Neural cell (in vitro differentiated cells): ENCODE measurements at regions not wholly inside any gene's neighbourhood (a gene's known extent, or its start where the extent isn't known, plus 50 kb on each side); places are given as distances from the start of the nearest gene placed in this dataset.

Source experiments
- H2AFZ ChIP-seq: fragments of 200-600, 300-800 bp; sonication (generic), shearing (Covaris generic); 2 replicates; pipeline ENCODE4 v1.6.0; 2014; ENCODE audit warnings: low read depth, mild to moderate bottlenecking, antibody characterized with exemption, low read length, moderate library complexity
- H3F3A ChIP-seq: fragments of 200-600 bp; shearing (Covaris generic); 2 replicates; pipeline ENCODE4 v1.6.1; 2016; ENCODE audit warnings: mild to moderate bottlenecking, moderate library complexity, mixed read lengths, antibody characterized with exemption, low read length; ENCODE audit not compliant: insufficient read depth, poor library complexity, severe bottlenecking
- H3K27ac ChIP-seq: fragments of 200-600, 300-800 bp; sonication (generic), shearing (Covaris generic); 2 replicates; pipeline ENCODE4 v1.5.1; 2014; ENCODE audit warnings: mild to moderate bottlenecking, low read length, moderate library complexity
- H3K27me3 ChIP-seq: fragments of 300-800, 200-600 bp; sonication (generic), shearing (Covaris generic); 2 replicates; pipeline ENCODE4 v1.6.0; 2014; ENCODE audit warnings: mild to moderate bottlenecking, low read depth, low read length, moderate library complexity; ENCODE audit not compliant: insufficient read depth
- H3K36me3 ChIP-seq: fragments of 300-800, 200-600 bp; sonication (generic), shearing (Covaris generic); 2 replicates; pipeline ENCODE4 v1.5.1; 2014; ENCODE audit warnings: mild to moderate bottlenecking, antibody characterized with exemption, low read length, moderate library complexity; ENCODE audit not compliant: insufficient read depth
- H3K4me2 ChIP-seq: fragments of 300-800, 200-600 bp; sonication (generic), shearing (Covaris generic); 2 replicates; pipeline ENCODE4 v1.6.0; 2014; ENCODE audit warnings: mild to moderate bottlenecking, low read length
- H3K4me3 ChIP-seq: fragments of 300-800, 200-600 bp; sonication (generic), shearing (Covaris generic); 2 replicates; pipeline ENCODE4 v1.5.1; 2014; ENCODE audit warnings: mild to moderate bottlenecking, low read length, moderate library complexity
- H3K79me2 ChIP-seq: fragments of 200-600 bp; shearing (Covaris generic); replicated peaks from 2 replicates; pipeline ENCODE4 v1.6.0; 2014; ENCODE audit warnings: mild to moderate bottlenecking, low read length, moderate library complexity; ENCODE audit not compliant: insufficient read depth
- H3K9ac ChIP-seq: fragments of 300-800, 200-600 bp; sonication (generic), shearing (Covaris generic); 2 replicates; pipeline ENCODE4 v1.6.1; 2016; ENCODE audit warnings: mild to moderate bottlenecking, low read length, mixed read lengths
- H3K9me2 ChIP-seq: fragments of 200-600 bp; shearing (Covaris generic); 2 replicates; pipeline ENCODE4 v1.6.1; 2016; ENCODE audit warnings: mild to moderate bottlenecking, low read length, mixed read lengths; ENCODE audit not compliant: insufficient read depth
- H3K9me3 ChIP-seq: fragments of 200-600, 300-800 bp; sonication (generic), shearing (Covaris generic); 2 replicates; pipeline ENCODE4 v1.6.1; 2016; ENCODE audit warnings: mild to moderate bottlenecking, mixed run types, low read length, moderate library complexity, mixed read lengths
- H4K20me1 ChIP-seq: fragments of 200-600 bp; shearing (Covaris generic); 2 replicates; pipeline ENCODE4 v1.6.1; 2016; ENCODE audit warnings: mild to moderate bottlenecking, mixed run types; ENCODE audit not compliant: insufficient read depth
- EP300 ChIP-seq: fragments of 450-650 bp; conservative IDR thresholded peaks from 2 replicates; pipeline ENCODE4 v1.6.1; 2014; ENCODE audit warnings: antibody characterized with exemption, mild to moderate bottlenecking, moderate library complexity; ENCODE audit not compliant: poor library complexity, severe bottlenecking
- EZH2 ChIP-seq: fragments of 200-600, 300-800 bp; shearing (Covaris generic), sonication (generic); IDR thresholded peaks from 2 replicates; pipeline ENCODE4 v1.6.1; 2014; ENCODE audit warnings: antibody characterized with exemption, low read length, borderline replicate concordance, mild to moderate bottlenecking; ENCODE audit not compliant: insufficient read depth, poor library complexity, severe bottlenecking
- MXI1 ChIP-seq: fragments of 450-650 bp; conservative IDR thresholded peaks from 2 replicates; pipeline ENCODE4 v1.6.1; 2014; ENCODE audit warnings: antibody characterized with exemption, mild to moderate bottlenecking; ENCODE audit not compliant: poor library complexity, severe bottlenecking
- POLR2AphosphoS5 ChIP-seq: IDR thresholded peaks from 2 replicates; pipeline ENCODE4 v1.6.1; 2012
- RAD21 ChIP-seq: fragments of 450-650 bp; conservative IDR thresholded peaks from 2 replicates; pipeline ENCODE4 v1.6.1; 2014; ENCODE audit warnings: antibody characterized with exemption, mild to moderate bottlenecking, moderate library complexity
- SMC3 ChIP-seq: fragments of 450-650 bp; conservative IDR thresholded peaks from 2 replicates; pipeline ENCODE4 v1.6.1; 2014; ENCODE audit warnings: antibody characterized with exemption, mild to moderate bottlenecking, moderate library complexity; ENCODE audit not compliant: poor library complexity
- TAF1 ChIP-seq: IDR thresholded peaks from 2 replicates; pipeline ENCODE4 v1.6.1; 2012; ENCODE audit warnings: low read depth
- TF ChIP-seq, protein P1 (sequence below): fragments of 450-650 bp; IDR thresholded peaks from 2 replicates; pipeline ENCODE4 v1.5.1; 2014; ENCODE audit warnings: antibody characterized with exemption, mild to moderate bottlenecking, moderate library complexity; ENCODE audit not compliant: poor library complexity, severe bottlenecking
- TF ChIP-seq, protein P2 (sequence below): IDR thresholded peaks from 2 replicates; pipeline ENCODE4 v1.6.1; 2012; ENCODE audit warnings: borderline replicate concordance

- H3K27ac ChIP-seq: no peak overlapping the region
- H3K9me2 ChIP-seq: no peaks in the 10 kb centered on the region
- H3K4me2 ChIP-seq: no peak overlapping the region
- no peaks in the 10 kb centered on the region for H3F3A ChIP-seq
- TF ChIP-seq RAD21: no peak
- no peak for TF ChIP-seq MXI1
- TF ChIP-seq, protein P1, sequence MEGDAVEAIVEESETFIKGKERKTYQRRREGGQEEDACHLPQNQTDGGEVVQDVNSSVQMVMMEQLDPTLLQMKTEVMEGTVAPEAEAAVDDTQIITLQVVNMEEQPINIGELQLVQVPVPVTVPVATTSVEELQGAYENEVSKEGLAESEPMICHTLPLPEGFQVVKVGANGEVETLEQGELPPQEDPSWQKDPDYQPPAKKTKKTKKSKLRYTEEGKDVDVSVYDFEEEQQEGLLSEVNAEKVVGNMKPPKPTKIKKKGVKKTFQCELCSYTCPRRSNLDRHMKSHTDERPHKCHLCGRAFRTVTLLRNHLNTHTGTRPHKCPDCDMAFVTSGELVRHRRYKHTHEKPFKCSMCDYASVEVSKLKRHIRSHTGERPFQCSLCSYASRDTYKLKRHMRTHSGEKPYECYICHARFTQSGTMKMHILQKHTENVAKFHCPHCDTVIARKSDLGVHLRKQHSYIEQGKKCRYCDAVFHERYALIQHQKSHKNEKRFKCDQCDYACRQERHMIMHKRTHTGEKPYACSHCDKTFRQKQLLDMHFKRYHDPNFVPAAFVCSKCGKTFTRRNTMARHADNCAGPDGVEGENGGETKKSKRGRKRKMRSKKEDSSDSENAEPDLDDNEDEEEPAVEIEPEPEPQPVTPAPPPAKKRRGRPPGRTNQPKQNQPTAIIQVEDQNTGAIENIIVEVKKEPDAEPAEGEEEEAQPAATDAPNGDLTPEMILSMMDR: no peak
- TF ChIP-seq POLR2AphosphoS5: no peak
- no peak for TF ChIP-seq EP300
- TF ChIP-seq SMC3: no peak
- TF ChIP-seq TAF1: no peak
- TF ChIP-seq EZH2: no peak
- TF ChIP-seq, protein P2, sequence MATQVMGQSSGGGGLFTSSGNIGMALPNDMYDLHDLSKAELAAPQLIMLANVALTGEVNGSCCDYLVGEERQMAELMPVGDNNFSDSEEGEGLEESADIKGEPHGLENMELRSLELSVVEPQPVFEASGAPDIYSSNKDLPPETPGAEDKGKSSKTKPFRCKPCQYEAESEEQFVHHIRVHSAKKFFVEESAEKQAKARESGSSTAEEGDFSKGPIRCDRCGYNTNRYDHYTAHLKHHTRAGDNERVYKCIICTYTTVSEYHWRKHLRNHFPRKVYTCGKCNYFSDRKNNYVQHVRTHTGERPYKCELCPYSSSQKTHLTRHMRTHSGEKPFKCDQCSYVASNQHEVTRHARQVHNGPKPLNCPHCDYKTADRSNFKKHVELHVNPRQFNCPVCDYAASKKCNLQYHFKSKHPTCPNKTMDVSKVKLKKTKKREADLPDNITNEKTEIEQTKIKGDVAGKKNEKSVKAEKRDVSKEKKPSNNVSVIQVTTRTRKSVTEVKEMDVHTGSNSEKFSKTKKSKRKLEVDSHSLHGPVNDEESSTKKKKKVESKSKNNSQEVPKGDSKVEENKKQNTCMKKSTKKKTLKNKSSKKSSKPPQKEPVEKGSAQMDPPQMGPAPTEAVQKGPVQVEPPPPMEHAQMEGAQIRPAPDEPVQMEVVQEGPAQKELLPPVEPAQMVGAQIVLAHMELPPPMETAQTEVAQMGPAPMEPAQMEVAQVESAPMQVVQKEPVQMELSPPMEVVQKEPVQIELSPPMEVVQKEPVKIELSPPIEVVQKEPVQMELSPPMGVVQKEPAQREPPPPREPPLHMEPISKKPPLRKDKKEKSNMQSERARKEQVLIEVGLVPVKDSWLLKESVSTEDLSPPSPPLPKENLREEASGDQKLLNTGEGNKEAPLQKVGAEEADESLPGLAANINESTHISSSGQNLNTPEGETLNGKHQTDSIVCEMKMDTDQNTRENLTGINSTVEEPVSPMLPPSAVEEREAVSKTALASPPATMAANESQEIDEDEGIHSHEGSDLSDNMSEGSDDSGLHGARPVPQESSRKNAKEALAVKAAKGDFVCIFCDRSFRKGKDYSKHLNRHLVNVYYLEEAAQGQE: no peak
- no peak overlapping the region for H3K4me3 ChIP-seq
- no peak overlapping the region for H2AFZ ChIP-seq
- no peak overlapping the region for H3K9ac ChIP-seq
- H3K9me3 ChIP-seq: no peaks in the 10 kb centered on the region
- no peaks in the 10 kb centered on the region for H3K27me3 ChIP-seq
- no peaks in the 10 kb centered on the region for H4K20me1 ChIP-seq
- H3K79me2 ChIP-seq: no peaks in the 10 kb centered on the region
- H3K36me3 ChIP-seq: no peaks in the 10 kb centered on the region
Observed at GRCh38 chr3:173238091-173238490, 97.1 kb upstream of the SPATA16 start.

DNA sequence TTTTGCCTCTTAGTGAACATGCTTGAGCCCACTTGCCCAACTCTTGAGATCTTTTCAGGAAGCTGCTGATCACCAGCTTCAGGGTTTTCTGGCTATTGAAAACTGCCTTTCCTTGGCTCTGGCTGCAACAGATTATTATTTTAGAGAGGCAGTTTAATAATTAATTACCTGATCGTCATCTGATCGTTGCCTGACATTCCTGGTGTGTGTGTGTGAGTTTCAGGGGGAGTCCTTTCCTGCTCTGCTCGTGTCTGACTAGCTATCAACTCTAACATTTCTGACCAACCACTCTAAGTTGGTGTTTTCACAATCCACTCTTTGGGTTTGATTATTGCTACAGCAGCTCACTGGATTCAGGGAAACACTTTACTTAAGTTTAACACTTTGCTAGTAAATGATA lies 84.3 kb upstream of the SPATA16 start:
- Histone ChIP-seq H2AFZ (no peak overlapping the region), H3K4me3 (no peak overlapping the region), H3K36me3 (no peaks in the 10 kb centered on the region), H3K9me2 (no peaks in the 10 kb centered on the region), H3F3A (no peaks in the 10 kb centered on the region), H3K27me3 (no peaks in the 10 kb centered on the region), H3K9ac (no peak overlapping the region), H3K27ac (no peak overlapping the region), H4K20me1 (no peaks in the 10 kb centered on the region), H3K4me2 (no peak overlapping the region), H3K9me3 (no peaks in the 10 kb centered on the region), H3K79me2 (no peaks in the 10 kb centered on the region)
- TF ChIP-seq MXI1 (no peak), POLR2AphosphoS5 (no peak), TAF1 (no peak)

GRCh38 chr3:173221010-173221409 lies 80.0 kb upstream of the SPATA16 start:
- TF ChIP-seq, protein P1: no peak
- TF ChIP-seq, protein P2: no peak
- TF ChIP-seq MXI1 (no peak), SMC3 (no peak), RAD21 (no peak), TAF1 (no peak), EP300 (no peak), POLR2AphosphoS5 (no peak), EZH2 (no peak)
- Histone ChIP-seq H3F3A (no peaks in the 10 kb centered on the region), H3K4me3 (no peak overlapping the region), H3K79me2 (no peaks in the 10 kb centered on the region), H3K9ac (no peak overlapping the region), H3K27ac (no peak overlapping the region), H4K20me1 (no peaks in the 10 kb centered on the region), H3K27me3 (no peaks in the 10 kb centered on the region), H3K9me2 (no peaks in the 10 kb centered on the region), H2AFZ (no peak overlapping the region), H3K36me3 (no peaks in the 10 kb centered on the region), H3K9me3 (no peaks in the 10 kb centered on the region), H3K4me2 (no peak overlapping the region)
